Breast epithelium (tissue), 4 donors: ENCODE measurements at regions not wholly inside any gene's neighbourhood (a gene's known extent, or its start where the extent isn't known, plus 50 kb on each side); places are given as distances from the start of the nearest gene placed in this dataset.
A peak's percentile ranks its signal among the peaks of the same experiment; 100 is the strongest.

ENCODE experiments used
- DNase-seq, 2 donors: peaks; one replicate each; pipeline ENCODE4 v3.0.0-alpha.2; 2019; ENCODE audit warnings: low spot score in 2 of 2
- H3K27ac ChIP-seq, 2 donors: fragments of 200-600 bp; sonication (generic) in 1 of 2; one replicate each; pipeline ENCODE4 v1.5.1; 2016 to 2019; ENCODE audit warnings: mild to moderate bottlenecking in 1 of 2
- H3K27me3 ChIP-seq, 2 donors: fragments of 200-600 bp; sonication (generic) in 1 of 2; one replicate each; pipeline versions ENCODE4 v1.5.1 to v1.6.0; 2017 to 2019; ENCODE audit warnings: control low read depth in 1 of 2, mild to moderate bottlenecking in 1 of 2
- H3K36me3 ChIP-seq: fragments of 200-600 bp; one replicate; pipeline ENCODE4 v1.5.1; 2019
- H3K4me1 ChIP-seq, 2 donors: fragments of 200-600 bp; sonication (generic); one replicate each; pipeline ENCODE4 v1.5.1; 2016 to 2019; ENCODE audit warnings: control low read depth in 1 of 2
- H3K4me3 ChIP-seq, 3 donors: fragments of 200-600 bp; sonication (generic); 1 replicate in 2 of 3; 2 replicates in 1 of 3; pipeline ENCODE4 v1.5.1; 2016 to 2019; ENCODE audit warnings: mild to moderate bottlenecking in 3 of 3, moderate library complexity in 2 of 3
- H3K9me3 ChIP-seq, 2 donors: fragments of 200-600 bp; sonication (generic) in 1 of 2; one replicate each; pipeline ENCODE4 v1.5.1; 2016 to 2019; ENCODE audit warnings: control low read depth in 1 of 2
- POLR2A ChIP-seq: fragments of 450-650 bp; IDR thresholded peaks from one replicate; pipeline ENCODE4 v1.6.1; 2016; ENCODE audit warnings: antibody characterized with exemption, mild to moderate bottlenecking, moderate library complexity
- POLR2AphosphoS5 ChIP-seq, 3 donors: sonication (generic); formaldehyde crosslinking; IDR thresholded peaks; one replicate each; pipeline ENCODE4 v1.6.1; 2017; ENCODE audit warnings: antibody characterized with exemption in 3 of 3
- intact Hi-C: fragments of 100-400 bp; cut with DNase I; formaldehyde crosslinking; loops from one replicate; pipeline ENCODE4 v1.15.1; 2023; ENCODE audit warnings: low total_unique reads
- TF ChIP-seq, protein P1 (sequence below), 3 donors: fragments of 450-650 bp; IDR thresholded peaks; one replicate each; pipeline ENCODE4 v1.5.1; 2016 to 2017; ENCODE audit warnings: antibody characterized with exemption in 3 of 3, mild to moderate bottlenecking in 3 of 3, moderate library complexity in 3 of 3

DNA sequence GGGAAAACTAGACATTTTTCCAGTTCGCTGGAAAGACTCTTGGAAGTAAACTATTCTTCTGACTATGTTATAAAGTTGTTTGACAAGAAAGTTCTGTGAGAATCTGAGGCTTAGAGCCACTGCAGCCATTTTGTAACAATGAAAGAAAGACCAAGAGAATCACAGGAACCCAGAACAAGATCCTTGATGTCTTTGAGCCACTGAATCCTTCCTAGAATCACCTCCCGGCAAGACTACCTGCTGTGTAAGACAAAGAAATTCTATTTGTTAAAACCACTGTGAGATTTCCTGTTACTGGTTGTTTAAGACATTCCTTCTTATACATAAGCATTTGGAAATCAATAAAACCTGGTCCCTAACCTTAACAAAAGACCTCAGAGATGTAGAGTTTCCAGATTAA is 175.7 kb upstream of the RASGEF1B start:
- Histone ChIP-seq H3K4me3 (no peak overlapping the region), H3K36me3 (no peaks in the 10 kb centered on the region), H3K4me1 (no peaks in the 10 kb centered on the region), H3K27ac (no peak overlapping the region), H3K9me3 (no peaks in the 10 kb centered on the region), H3K27me3 (no peaks in the 10 kb centered on the region)
- TF ChIP-seq POLR2AphosphoS5 (IDR thresholded peaks at IDR 0.05): no peak
- no peak for TF ChIP-seq POLR2A
- TF ChIP-seq, protein P1, sequence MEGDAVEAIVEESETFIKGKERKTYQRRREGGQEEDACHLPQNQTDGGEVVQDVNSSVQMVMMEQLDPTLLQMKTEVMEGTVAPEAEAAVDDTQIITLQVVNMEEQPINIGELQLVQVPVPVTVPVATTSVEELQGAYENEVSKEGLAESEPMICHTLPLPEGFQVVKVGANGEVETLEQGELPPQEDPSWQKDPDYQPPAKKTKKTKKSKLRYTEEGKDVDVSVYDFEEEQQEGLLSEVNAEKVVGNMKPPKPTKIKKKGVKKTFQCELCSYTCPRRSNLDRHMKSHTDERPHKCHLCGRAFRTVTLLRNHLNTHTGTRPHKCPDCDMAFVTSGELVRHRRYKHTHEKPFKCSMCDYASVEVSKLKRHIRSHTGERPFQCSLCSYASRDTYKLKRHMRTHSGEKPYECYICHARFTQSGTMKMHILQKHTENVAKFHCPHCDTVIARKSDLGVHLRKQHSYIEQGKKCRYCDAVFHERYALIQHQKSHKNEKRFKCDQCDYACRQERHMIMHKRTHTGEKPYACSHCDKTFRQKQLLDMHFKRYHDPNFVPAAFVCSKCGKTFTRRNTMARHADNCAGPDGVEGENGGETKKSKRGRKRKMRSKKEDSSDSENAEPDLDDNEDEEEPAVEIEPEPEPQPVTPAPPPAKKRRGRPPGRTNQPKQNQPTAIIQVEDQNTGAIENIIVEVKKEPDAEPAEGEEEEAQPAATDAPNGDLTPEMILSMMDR (IDR thresholded peaks at IDR 0.05): no peak
- intact Hi-C loops: no loop called here
- no peak for DNase-seq

DNA sequence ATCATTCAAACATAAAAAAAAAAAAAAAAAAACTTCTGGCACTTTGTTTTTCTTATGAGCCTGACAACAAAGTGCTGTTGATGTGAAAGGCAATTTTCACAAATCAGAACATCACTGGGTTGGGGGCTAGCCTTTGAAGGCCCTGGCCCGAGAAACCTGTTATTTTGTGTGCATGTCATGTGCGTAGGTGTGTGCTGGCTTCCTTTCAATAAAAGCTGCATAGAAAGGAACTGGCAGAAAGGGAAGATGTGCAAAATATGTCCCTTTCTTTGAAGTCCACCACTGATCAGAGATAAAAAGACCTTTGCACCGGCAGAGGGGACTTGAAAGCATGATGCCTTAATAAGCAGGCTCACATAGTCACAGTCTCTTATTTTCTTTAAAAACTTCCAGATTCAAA is 170.8 kb upstream of the RASGEF1B start:
- H3K4me1 ChIP-seq: no peaks in the 10 kb centered on the region
- intact Hi-C loops: no loop called here
- no peak for DNase-seq

DNA sequence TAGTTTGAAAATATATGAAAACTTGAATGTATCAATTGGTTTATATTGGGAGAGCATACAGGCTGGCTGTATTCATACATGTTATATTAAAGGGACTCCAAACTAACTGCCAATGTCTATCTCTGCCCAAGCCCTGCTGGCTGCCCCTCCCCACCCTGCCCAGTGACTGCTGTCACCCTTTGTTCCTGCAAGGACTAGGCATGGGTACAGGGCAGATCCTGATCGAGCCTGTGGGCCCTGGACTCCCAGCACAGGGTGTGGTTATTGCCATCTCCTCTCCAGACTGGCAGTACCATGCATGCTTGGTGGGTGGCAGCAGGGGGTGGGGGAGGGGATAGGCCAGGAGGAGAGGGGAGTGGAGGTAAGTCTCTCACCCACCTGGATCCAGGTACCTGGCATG is 167.5 kb upstream of the RASGEF1B start:
- H3K27me3 ChIP-seq: no peaks in the 10 kb centered on the region
- TF ChIP-seq, protein P1 (IDR thresholded peaks at IDR 0.05): no peak
- TF ChIP-seq POLR2AphosphoS5 (IDR thresholded peaks at IDR 0.05) (no peak), POLR2A (no peak)
- DNase-seq: no peak
- H3K36me3 ChIP-seq: no peaks in the 10 kb centered on the region
- no peaks in the 10 kb centered on the region for H3K4me1 ChIP-seq
- H3K4me3 ChIP-seq: no peak overlapping the region
- H3K27ac ChIP-seq: no peak overlapping the region
- no peaks in the 10 kb centered on the region for H3K9me3 ChIP-seq
- intact Hi-C loops: no loop called here

More for the DNA sequence above, 170.8 kb upstream of the RASGEF1B start:
- Histone ChIP-seq H3K4me3 (no peak overlapping the region), H3K27me3 (no peaks in the 10 kb centered on the region), H3K9me3 (no peaks in the 10 kb centered on the region), H3K27ac (no peak overlapping the region), H3K36me3 (no peaks in the 10 kb centered on the region)
- TF ChIP-seq, protein P1 (IDR thresholded peaks at IDR 0.05): no peak
- no peak for TF ChIP-seq POLR2AphosphoS5 (IDR thresholded peaks at IDR 0.05)
- no peak for TF ChIP-seq POLR2A

DNA sequence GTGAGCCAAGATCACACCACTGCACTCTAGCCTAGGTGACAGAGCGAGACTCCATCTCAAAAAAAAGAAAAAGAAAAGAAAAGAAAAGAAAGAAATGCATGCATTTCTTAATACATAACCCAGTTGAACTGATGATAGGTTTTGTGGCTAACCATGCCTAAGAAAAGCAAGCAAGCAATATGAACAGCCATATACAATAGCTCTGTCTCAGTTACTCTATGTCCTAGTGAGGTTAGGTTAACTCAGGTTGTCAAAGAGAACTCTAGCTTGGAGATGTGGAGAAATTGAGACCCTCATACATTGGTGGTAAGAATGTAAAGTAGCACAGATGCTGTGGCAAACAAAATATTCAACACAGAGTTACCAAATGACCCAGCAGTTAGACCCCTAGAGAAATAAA is 167.0 kb upstream of the RASGEF1B start:
- Histone ChIP-seq H3K36me3 (no peaks in the 10 kb centered on the region), H3K4me3 (no peak overlapping the region), H3K27ac (no peak overlapping the region), H3K4me1 (no peaks in the 10 kb centered on the region), H3K27me3 (no peaks in the 10 kb centered on the region), H3K9me3 (no peaks in the 10 kb centered on the region)
- TF ChIP-seq POLR2A: no peak
- TF ChIP-seq, protein P1 (IDR thresholded peaks at IDR 0.05): no peak
- no peak for TF ChIP-seq POLR2AphosphoS5 (IDR thresholded peaks at IDR 0.05)
- intact Hi-C loops: no loop called here
- no peak for DNase-seq

GRCh38 chr4:81635739-81636138 is 164.0 kb upstream of the RASGEF1B start:
- H3K27ac ChIP-seq: no peak overlapping the region
- H3K27me3 ChIP-seq: no peaks in the 10 kb centered on the region
- intact Hi-C loops: no loop called here
- no peaks in the 10 kb centered on the region for H3K36me3 ChIP-seq
- H3K4me1 ChIP-seq: no peaks in the 10 kb centered on the region
- no peak overlapping the region for H3K4me3 ChIP-seq
- no peak for TF ChIP-seq POLR2A
- no peak for TF ChIP-seq POLR2AphosphoS5 (IDR thresholded peaks at IDR 0.05)
- TF ChIP-seq, protein P1 (IDR thresholded peaks at IDR 0.05): no peak
- no peaks in the 10 kb centered on the region for H3K9me3 ChIP-seq
- DNase-seq: peak in 1 of 2 donors; percentile 51
